IMR-90 (cell line): ENCODE measurements at regions not wholly inside any gene's neighbourhood (a gene's known extent, or its start where the extent isn't known, plus 50 kb on each side); places are given as distances from the start of the nearest gene placed in this dataset.

Source experiments
- ATAC-seq: fragments of 200-7000 bp; cut with Tn5 transposase; 2 replicates; pipeline ENCODE4 v1.9.1; 2020; ENCODE audit warnings: low read depth, mild to moderate bottlenecking, moderate library complexity
- BruUV-seq: library from RNA; stranded (reverse); fragments of 400-500 nt; replicated peaks from 2 replicates; lab custom pipeline; 2021; lab: Mats Ljungman, UMichigan
- CTCF ChIA-PET: fragments of 300-600 bp; formaldehyde crosslinking; extraction: SDS; loops from one replicate; lab custom pipeline; 2021; ENCODE audit warnings: antibody characterized with exemption; lab: Yijun Ruan, JAX
- POLR2A ChIA-PET: fragments of 300-600 bp; sonication (Branson Sonifier 250); formaldehyde crosslinking; loops from one replicate; lab custom pipeline; 2022; ENCODE audit warnings: antibody characterized with exemption; ENCODE audit not compliant: unreplicated experiment; lab: Charles Lee
- DNase-seq: peaks from one replicate; pipeline ENCODE4 v3.0.0; 2013
- H2AFZ ChIP-seq: replicated peaks from 2 replicates; pipeline ENCODE3; 2013; ENCODE audit warnings: low read length, mild to moderate bottlenecking; ENCODE audit not compliant: poor library complexity
- H2AK5ac ChIP-seq: 2 replicates; pipeline ENCODE4 v1.6.1; 2013; ENCODE audit warnings: low read depth, low read length, inconsistent platforms
- H2AK9ac ChIP-seq: replicated peaks from 2 replicates; pipeline ENCODE3; 2013; ENCODE audit warnings: mild to moderate bottlenecking, low read depth, low read length, moderate library complexity; ENCODE audit not compliant: poor library complexity
- H2BK120ac ChIP-seq: 2 replicates; pipeline ENCODE4 v1.6.1; 2013; ENCODE audit warnings: low read depth, low read length, inconsistent platforms
- H2BK15ac ChIP-seq: 3 replicates; pipeline ENCODE4 v1.6.1; 2013; ENCODE audit warnings: low read depth, low read length, inconsistent platforms
- H2BK20ac ChIP-seq: 2 replicates; pipeline ENCODE4 v1.6.1; 2013; ENCODE audit warnings: low read depth, mild to moderate bottlenecking, inconsistent platforms, low read length, moderate library complexity
- H2BK5ac ChIP-seq: 2 replicates; pipeline ENCODE4 v1.6.1; 2013; ENCODE audit warnings: mild to moderate bottlenecking, low read depth, low read length, inconsistent platforms; ENCODE audit not compliant: poor library complexity, severe bottlenecking
- H3K14ac ChIP-seq: replicated peaks from 2 replicates; pipeline ENCODE4 v1.6.1; 2013; ENCODE audit warnings: low read depth, low read length, inconsistent platforms
- H3K18ac ChIP-seq: 2 replicates; pipeline ENCODE4 v1.6.1; 2013; ENCODE audit warnings: low read depth, low read length, control low read depth
- H3K23ac ChIP-seq: 2 replicates; pipeline ENCODE4 v1.6.1; 2013; ENCODE audit warnings: low read depth, low read length, inconsistent platforms
- H3K27ac ChIP-seq: 2 replicates; pipeline ENCODE4 v1.5.1; 2013; ENCODE audit warnings: mild to moderate bottlenecking, control low read depth, low read length; ENCODE audit not compliant: insufficient read depth
- H3K27me3 ChIP-seq: 2 replicates; pipeline ENCODE4 v1.6.1; 2013; ENCODE audit warnings: low read length; ENCODE audit not compliant: control insufficient read depth, insufficient read depth
- H3K36me3 ChIP-seq: 2 replicates; pipeline ENCODE4 v1.6.1; 2013; ENCODE audit warnings: low read length, mixed read lengths; ENCODE audit not compliant: control insufficient read depth, insufficient read depth
- H3K4ac ChIP-seq: 2 replicates; pipeline ENCODE4 v1.6.1; 2013; ENCODE audit warnings: low read depth, low read length, inconsistent platforms
- H3K4me1 ChIP-seq: 2 replicates; pipeline ENCODE4 v1.6.1; 2013; ENCODE audit warnings: low read length, mixed read lengths; ENCODE audit not compliant: control insufficient read depth, insufficient read depth
- H3K4me2 ChIP-seq: 2 replicates; pipeline ENCODE4 v1.6.1; 2013; ENCODE audit warnings: low read depth, mild to moderate bottlenecking, control low read depth, low read length, moderate library complexity
- H3K4me3 ChIP-seq: 2 replicates; pipeline ENCODE4 v1.5.1; 2013; ENCODE audit warnings: low read depth, mild to moderate bottlenecking, control low read depth, low read length, moderate library complexity; ENCODE audit not compliant: insufficient read depth
- H3K56ac ChIP-seq: 2 replicates; pipeline ENCODE4 v1.6.1; 2013; ENCODE audit warnings: low read length, inconsistent platforms; ENCODE audit not compliant: insufficient read depth; ENCODE audit errors: extremely low read depth
- H3K79me1 ChIP-seq, 2 experiments: 2 replicates each; pipeline ENCODE4 v1.6.1; 2013; ENCODE audit warnings: low read length in 2 of 2, inconsistent platforms in 1 of 2, low read depth in 1 of 2
- H3K9ac ChIP-seq: 2 replicates; pipeline ENCODE4 v1.6.1; 2013; ENCODE audit warnings: low read depth, low read length, control low read depth
- H3K9me1 ChIP-seq: 2 replicates; pipeline ENCODE4 v1.6.1; 2013; ENCODE audit warnings: low read length, inconsistent platforms; ENCODE audit not compliant: insufficient read depth
- H3K9me3 ChIP-seq: 2 replicates; pipeline ENCODE4 v1.6.1; 2013; ENCODE audit warnings: low read length; ENCODE audit not compliant: control insufficient read depth, insufficient read depth
- H4K20me1 ChIP-seq: 2 replicates; pipeline ENCODE4 v1.6.1; 2013; ENCODE audit warnings: low read length, inconsistent platforms; ENCODE audit not compliant: insufficient read depth
- H4K5ac ChIP-seq: 2 replicates; pipeline ENCODE4 v1.6.1; 2013; ENCODE audit warnings: mild to moderate bottlenecking, low read depth, low read length, control low read depth
- H4K8ac ChIP-seq, 2 experiments: 2 replicates each; pipeline ENCODE4 v1.6.1; 2013; ENCODE audit warnings: low read depth in 2 of 2, low read length in 2 of 2, control low read depth in 1 of 2, inconsistent platforms in 1 of 2
- H4K91ac ChIP-seq: 2 replicates; pipeline ENCODE4 v1.6.1; 2013; ENCODE audit warnings: low read depth, low read length, inconsistent platforms; ENCODE audit not compliant: insufficient read depth
- BHLHE40 ChIP-seq: fragments of 150-350 bp; IDR thresholded peaks from 2 replicates; pipeline ENCODE4 v1.6.1; 2016; ENCODE audit warnings: mild to moderate bottlenecking, low read depth, low read length
- CEBPB ChIP-seq: IDR thresholded peaks from 2 replicates; pipeline ENCODE4 v1.6.1; 2012; ENCODE audit warnings: low read depth, low read length, improper control_type of control experiment
- CHD1 ChIP-seq: IDR thresholded peaks from 2 replicates; pipeline ENCODE4 v1.6.1; 2012; ENCODE audit warnings: low read depth, low read length, improper control_type of control experiment
- FOS ChIP-seq: fragments of 150-350 bp; IDR thresholded peaks from 2 replicates; pipeline ENCODE4 v1.6.1; 2016; ENCODE audit warnings: low read depth, low read length
- MAFK ChIP-seq: IDR thresholded peaks from 2 replicates; pipeline ENCODE4 v1.6.1; 2012; ENCODE audit warnings: low read depth, low read length, improper control_type of control experiment
- MAZ ChIP-seq: IDR thresholded peaks from 2 replicates; pipeline ENCODE4 v1.6.1; 2012; ENCODE audit warnings: low read depth, mild to moderate bottlenecking, low read length, improper control_type of control experiment, moderate library complexity, borderline replicate concordance
- MXI1 ChIP-seq: IDR thresholded peaks from 2 replicates; pipeline ENCODE4 v1.6.1; 2012; ENCODE audit warnings: low read depth, mild to moderate bottlenecking, low read length, moderate library complexity, borderline replicate concordance
- NFE2L2 ChIP-seq: fragments of 150-350 bp; IDR thresholded peaks from 2 replicates; pipeline ENCODE4 v1.6.1; 2016; ENCODE audit warnings: low read depth, mild to moderate bottlenecking, low read length
- POLR2A ChIP-seq: IDR thresholded peaks from 2 replicates; pipeline ENCODE4 v1.6.1; 2012; ENCODE audit warnings: mild to moderate bottlenecking, low read depth, low read length
- RAD21 ChIP-seq: IDR thresholded peaks from 2 replicates; pipeline ENCODE4 v1.6.1; 2012; ENCODE audit warnings: low read length, improper control_type of control experiment
- RCOR1 ChIP-seq: IDR thresholded peaks from 2 replicates; pipeline ENCODE4 v1.6.1; 2012; ENCODE audit warnings: mild to moderate bottlenecking, low read length, improper control_type of control experiment; ENCODE audit not compliant: insufficient replicate concordance
- RFX5 ChIP-seq: IDR thresholded peaks from 2 replicates; pipeline ENCODE4 v1.8.0; 2012; ENCODE audit warnings: low read depth, mild to moderate bottlenecking, low read length, moderate library complexity
- SMC3 ChIP-seq: fragments of 150-350 bp; IDR thresholded peaks from 2 replicates; pipeline ENCODE4 v1.6.1; 2016; ENCODE audit warnings: low read depth, mild to moderate bottlenecking, antibody characterized with exemption, low read length, moderate library complexity
- WGBS, 2 experiments: methylation state at CpG; one replicate each; pipeline versions ENCODE4 v1.1.5 to v1.1.7; 2013; ENCODE audit warnings: missing lambda C conversion rate in 2 of 2; ENCODE audit not compliant: insufficient read length in 1 of 2; ENCODE audit errors: extremely low coverage in 2 of 2; 5-methylcytosine and 5-hydroxymethylcytosine counted together
- dilution Hi-C: fragments of 300-500 bp; cut with HindIII; formaldehyde crosslinking; loops from one replicate; pipeline ENCODE4 v1.14.3; 2018; ENCODE audit warnings: low sequenced_read_pairs; ENCODE audit not compliant: unreplicated experiment
- in situ Hi-C: fragments of 300-500 bp; cut with MboI; formaldehyde crosslinking; loops from 3 replicates; pipeline ENCODE4 v1.14.3; 2019; ENCODE audit warnings: low sequenced_read_pairs, inconsistent platforms, mixed read lengths
- intact Hi-C: fragments of 100-400 bp; cut with micrococcal nuclease; formaldehyde crosslinking; loops from 2 replicates; pipeline ENCODE4 v1.10.0; 2022
- TF ChIP-seq, protein P1 (sequence below): fragments of 150-350 bp; IDR thresholded peaks from 2 replicates; pipeline ENCODE4 v1.6.1; 2016; ENCODE audit warnings: low read depth, mild to moderate bottlenecking, low read length, moderate library complexity, borderline replicate concordance
- TF ChIP-seq, protein P2 (sequence below): fragments of 150-350 bp; IDR thresholded peaks from 2 replicates; pipeline ENCODE4 v1.6.1; 2017; ENCODE audit warnings: mild to moderate bottlenecking, antibody characterized with exemption, low read length, low read depth
- TF ChIP-seq, protein P3 (sequence below): conservative IDR thresholded peaks from 2 replicates; pipeline ENCODE4 v1.5.1; 2012; ENCODE audit warnings: mild to moderate bottlenecking, low read depth, low read length, improper control_type of control experiment

DNA sequence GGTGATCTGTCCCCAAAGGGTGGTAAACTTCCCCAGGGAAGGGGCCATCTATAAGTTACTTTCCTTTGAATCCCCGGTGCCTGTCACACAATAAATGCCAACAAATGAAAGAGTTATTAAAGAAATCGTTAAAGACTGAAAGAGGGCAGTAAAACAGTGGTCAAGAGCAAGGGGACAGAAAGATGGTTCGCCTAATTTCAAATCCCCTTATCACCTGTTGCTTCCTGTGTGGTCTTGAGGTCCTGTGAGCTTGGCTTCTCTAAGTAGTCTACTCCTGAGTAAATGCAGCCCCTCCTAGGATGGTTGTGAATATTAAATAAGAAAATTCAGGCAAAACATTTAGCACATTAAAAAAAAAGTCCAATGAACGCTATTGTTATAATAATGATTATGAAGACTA lies 225.7 kb upstream of the ADAMTS9 start:
- H3K4me2 ChIP-seq, result no peak overlapping the region
- H2AFZ ChIP-seq, result no peak overlapping the region
- no peaks in the 10 kb centered on the region for H3K27me3 ChIP-seq
- no peak overlapping the region for H3K4ac ChIP-seq
- BruUV-seq, result no TSS peak
- H2AK5ac ChIP-seq, result no peak overlapping the region
- no peak overlapping the region for H3K9ac ChIP-seq
- no peaks in the 10 kb centered on the region for H3K4me1 ChIP-seq
- no peak overlapping the region for H4K5ac ChIP-seq
- H2BK120ac ChIP-seq, result no peak overlapping the region
- no peaks in the 10 kb centered on the region for H4K20me1 ChIP-seq
- intact Hi-C loops, result no loop called here
- H3K23ac ChIP-seq, result no peak overlapping the region
- DNase-seq (no peak), ATAC-seq (no peak)
- no peaks in the 10 kb centered on the region for H3K9me3 ChIP-seq
- H3K14ac ChIP-seq, result no peak overlapping the region
- no peak overlapping the region for H3K27ac ChIP-seq
- dilution Hi-C loops, result no loop called here
- ChIA-PET CTCF (no interaction called here), POLR2A (no interaction called here)
- no peaks in the 10 kb centered on the region for H3K9me1 ChIP-seq
- H4K91ac ChIP-seq, result no peak overlapping the region
- no peak overlapping the region for H3K18ac ChIP-seq
- WGBS, 2 experiments, result no CpG with 5 or more reads among the region's 4 CpGs
- H3K79me1 ChIP-seq, result no peaks in the 10 kb centered on the region
- in situ Hi-C loops, result no loop called here
- no peak overlapping the region for H2AK9ac ChIP-seq
- H2BK20ac ChIP-seq, result no peak overlapping the region
- TF ChIP-seq POLR2A (no peak), MXI1 (no peak), MAZ (no peak), RAD21 (no peak), SMC3 (no peak), MAFK (no peak), CEBPB (no peak), NFE2L2 (no peak), RFX5 (no peak), CHD1 (no peak), FOS (no peak), BHLHE40 (no peak), RCOR1 (no peak)
- TF ChIP-seq, protein P1, sequence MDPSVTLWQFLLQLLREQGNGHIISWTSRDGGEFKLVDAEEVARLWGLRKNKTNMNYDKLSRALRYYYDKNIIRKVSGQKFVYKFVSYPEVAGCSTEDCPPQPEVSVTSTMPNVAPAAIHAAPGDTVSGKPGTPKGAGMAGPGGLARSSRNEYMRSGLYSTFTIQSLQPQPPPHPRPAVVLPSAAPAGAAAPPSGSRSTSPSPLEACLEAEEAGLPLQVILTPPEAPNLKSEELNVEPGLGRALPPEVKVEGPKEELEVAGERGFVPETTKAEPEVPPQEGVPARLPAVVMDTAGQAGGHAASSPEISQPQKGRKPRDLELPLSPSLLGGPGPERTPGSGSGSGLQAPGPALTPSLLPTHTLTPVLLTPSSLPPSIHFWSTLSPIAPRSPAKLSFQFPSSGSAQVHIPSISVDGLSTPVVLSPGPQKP, result no peak
- TF ChIP-seq, protein P2, sequence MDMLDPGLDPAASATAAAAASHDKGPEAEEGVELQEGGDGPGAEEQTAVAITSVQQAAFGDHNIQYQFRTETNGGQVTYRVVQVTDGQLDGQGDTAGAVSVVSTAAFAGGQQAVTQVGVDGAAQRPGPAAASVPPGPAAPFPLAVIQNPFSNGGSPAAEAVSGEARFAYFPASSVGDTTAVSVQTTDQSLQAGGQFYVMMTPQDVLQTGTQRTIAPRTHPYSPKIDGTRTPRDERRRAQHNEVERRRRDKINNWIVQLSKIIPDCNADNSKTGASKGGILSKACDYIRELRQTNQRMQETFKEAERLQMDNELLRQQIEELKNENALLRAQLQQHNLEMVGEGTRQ, result no peak
- TF ChIP-seq, protein P3, sequence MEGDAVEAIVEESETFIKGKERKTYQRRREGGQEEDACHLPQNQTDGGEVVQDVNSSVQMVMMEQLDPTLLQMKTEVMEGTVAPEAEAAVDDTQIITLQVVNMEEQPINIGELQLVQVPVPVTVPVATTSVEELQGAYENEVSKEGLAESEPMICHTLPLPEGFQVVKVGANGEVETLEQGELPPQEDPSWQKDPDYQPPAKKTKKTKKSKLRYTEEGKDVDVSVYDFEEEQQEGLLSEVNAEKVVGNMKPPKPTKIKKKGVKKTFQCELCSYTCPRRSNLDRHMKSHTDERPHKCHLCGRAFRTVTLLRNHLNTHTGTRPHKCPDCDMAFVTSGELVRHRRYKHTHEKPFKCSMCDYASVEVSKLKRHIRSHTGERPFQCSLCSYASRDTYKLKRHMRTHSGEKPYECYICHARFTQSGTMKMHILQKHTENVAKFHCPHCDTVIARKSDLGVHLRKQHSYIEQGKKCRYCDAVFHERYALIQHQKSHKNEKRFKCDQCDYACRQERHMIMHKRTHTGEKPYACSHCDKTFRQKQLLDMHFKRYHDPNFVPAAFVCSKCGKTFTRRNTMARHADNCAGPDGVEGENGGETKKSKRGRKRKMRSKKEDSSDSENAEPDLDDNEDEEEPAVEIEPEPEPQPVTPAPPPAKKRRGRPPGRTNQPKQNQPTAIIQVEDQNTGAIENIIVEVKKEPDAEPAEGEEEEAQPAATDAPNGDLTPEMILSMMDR, result no peak
- H3K4me3 ChIP-seq, result no peak overlapping the region
- H2BK15ac ChIP-seq, result no peak overlapping the region
- H3K56ac ChIP-seq, result no peak overlapping the region
- no peaks in the 10 kb centered on the region for H3K36me3 ChIP-seq
- no peak overlapping the region for H4K8ac ChIP-seq
- no peak overlapping the region for H2BK5ac ChIP-seq
